SW 1271 (cell line): ENCODE measurements at regions not wholly inside any gene's neighbourhood (a gene's known extent, or its start where the extent isn't known, plus 50 kb on each side); places are given as distances from the start of the nearest gene placed in this dataset.

Source experiments
- DNase-seq, 2 experiments: peaks; one replicate each; lab custom pipeline; 2025; lab: John Stamatoyannopoulos, UW

- no peak for DNase-seq
Measured at GRCh38 chr14:54090274-54090673, 133.6 kb upstream of the BMP4 start.

GRCh38 chr14:54094765-54095164, 138.1 kb upstream of the BMP4 start:
- no peak for DNase-seq

- no peak for DNase-seq
Measured at GRCh38 chr14:54098536-54098935, 141.9 kb upstream of the BMP4 start.

GRCh38 chr14:54102051-54102456, 145.4 kb upstream of the BMP4 start:
- no peak for DNase-seq

GRCh38 chr14:54102530-54102929, 145.9 kb upstream of the BMP4 start:
- no peak for DNase-seq

- no peak for DNase-seq
Measured at GRCh38 chr14:54104601-54105145, 148.0 kb upstream of the BMP4 start.

GRCh38 chr14:54105406-54105805, 148.8 kb upstream of the BMP4 start:
- no peak for DNase-seq

GRCh38 chr14:54105898-54106297, 149.3 kb upstream of the BMP4 start:
- no peak for DNase-seq

GRCh38 chr14:54106661-54107377, 150.2 kb upstream of the BMP4 start:
- no peak for DNase-seq

- peak; percentile 36 to 69 for DNase-seq
Measured at GRCh38 chr14:54108481-54109471, 152.2 kb upstream of the BMP4 start.

- no peak for DNase-seq
Measured at GRCh38 chr14:54109521-54110120, 153.0 kb upstream of the BMP4 start.

GRCh38 chr14:54114941-54115340, 158.3 kb upstream of the BMP4 start:
- no peak for DNase-seq

GRCh38 chr14:54116198-54116885, 159.7 kb upstream of the BMP4 start:
- no peak for DNase-seq

- no peak for DNase-seq
Measured at GRCh38 chr14:54116972-54117371, 160.3 kb upstream of the BMP4 start.

- DNase-seq, result no peak
Measured at GRCh38 chr14:54117396-54117795, 160.8 kb upstream of the BMP4 start.

GRCh38 chr14:54117924-54118323, 161.3 kb upstream of the BMP4 start:
- DNase-seq, result no peak

- DNase-seq, result no peak
Measured at GRCh38 chr14:54120260-54120659, 163.6 kb upstream of the BMP4 start.

- DNase-seq, result no peak
Measured at GRCh38 chr14:54121466-54122027, 164.9 kb upstream of the BMP4 start.

GRCh38 chr14:54123841-54124240, 167.2 kb upstream of the BMP4 start:
- DNase-seq, result no peak

GRCh38 chr14:54125109-54125508, 168.5 kb upstream of the BMP4 start:
- DNase-seq, result no peak

- DNase-seq, result no peak
Measured at GRCh38 chr14:54126947-54127346, 170.3 kb upstream of the BMP4 start.
